ENCODE measurements at regions not wholly inside any gene's neighbourhood (a gene's known extent, or its start where the extent isn't known, plus 50 kb on each side); places are given as distances from the start of the nearest gene placed in this dataset.

DNA sequence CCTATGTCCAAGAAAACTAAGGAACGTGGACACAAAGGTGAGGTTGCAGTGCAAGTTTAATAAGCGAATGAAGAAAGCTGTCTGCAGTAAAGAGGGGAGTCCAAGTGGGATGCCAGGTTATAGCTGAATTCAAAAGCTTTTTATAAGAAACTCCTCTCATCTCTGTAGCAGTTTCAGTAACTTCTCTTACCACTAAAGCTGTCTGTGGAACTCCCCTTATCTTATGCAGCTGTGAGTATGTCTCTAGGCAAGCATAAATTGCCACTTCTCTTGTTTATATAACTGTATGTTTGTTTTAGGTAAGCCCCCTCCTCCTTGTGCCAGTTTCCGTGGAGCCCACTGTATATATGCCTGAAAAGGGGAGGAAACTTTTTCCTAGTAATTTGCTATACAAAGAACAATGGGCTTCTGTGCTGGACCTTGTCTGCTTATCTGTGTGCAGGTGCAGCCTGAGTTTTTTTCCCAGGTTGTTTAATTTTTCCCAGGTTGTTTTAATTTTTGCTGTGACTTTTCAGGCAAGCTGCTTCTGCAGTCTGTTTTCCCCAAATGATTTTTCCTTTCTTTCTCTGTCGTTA, 875.1 kb upstream of the EPHA6 start:
- no peak for DNase-seq (ENCODE audit: low spot score)

DNA sequence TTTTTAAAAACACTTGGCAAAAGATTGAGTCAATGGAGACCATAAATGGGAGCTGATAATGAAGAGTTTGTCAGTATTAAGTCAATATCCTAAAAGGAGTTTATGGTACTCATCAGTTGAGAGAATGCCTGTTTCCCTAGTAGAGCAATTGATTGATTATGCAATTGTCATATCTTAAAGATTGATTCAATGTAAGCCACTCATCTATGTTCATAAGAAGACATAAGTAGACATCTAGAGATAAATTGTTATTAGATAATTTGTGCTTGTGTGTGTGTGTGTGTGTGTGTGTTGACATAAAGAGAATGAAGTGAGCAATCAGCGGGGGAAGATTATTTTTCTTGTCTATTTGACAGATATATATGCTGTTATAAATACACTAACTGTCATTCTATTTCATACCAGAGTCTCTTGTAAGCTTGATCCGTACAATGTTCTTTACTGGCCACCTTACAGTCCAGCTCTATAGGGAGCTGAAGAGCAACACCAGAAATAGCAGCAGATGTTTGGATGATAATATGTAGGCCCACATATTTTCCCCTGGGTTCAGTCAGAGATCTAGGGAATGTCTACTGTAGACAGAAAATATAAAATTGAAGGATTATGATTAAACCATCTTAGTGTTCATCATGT, 848.6 kb upstream of the EPHA6 start:
- DNase-seq (ENCODE audit: low spot score) = no peak

- no peak for DNase-seq (ENCODE audit: low spot score)
Measured at GRCh38 chr3:95971573-95971972, 842.8 kb upstream of the EPHA6 start.

GRCh38 chr3:95994338-95994737, 820.1 kb upstream of the EPHA6 start:
- DNase-seq (ENCODE audit: low spot score) = no peak

GRCh38 chr3:96000966-96001365, 813.4 kb upstream of the EPHA6 start:
- DNase-seq (ENCODE audit: low spot score) = no peak

DNA sequence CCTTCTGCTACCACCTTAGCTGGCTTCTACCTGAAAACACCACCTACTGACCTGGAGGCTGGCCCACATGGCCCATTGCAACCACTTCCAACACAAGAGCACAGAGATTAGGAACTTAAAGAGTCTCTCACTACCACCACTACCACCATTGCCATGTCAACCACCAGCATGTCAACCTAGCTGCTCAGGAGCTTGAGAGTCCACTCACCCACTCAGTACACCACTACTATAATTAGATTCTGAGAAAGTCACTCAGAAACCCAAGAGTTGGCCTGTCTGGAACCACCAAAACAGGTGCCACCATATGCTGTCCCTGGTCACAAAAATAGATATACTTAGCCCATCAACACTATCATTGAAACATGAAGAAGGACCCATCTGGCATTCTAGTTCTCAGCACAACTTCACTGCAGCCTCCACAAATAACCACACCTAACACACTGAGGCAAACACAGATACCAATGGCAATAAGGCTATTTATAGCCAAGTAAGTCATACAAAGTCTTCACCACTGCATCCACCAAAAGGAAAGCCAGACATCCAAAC, 806.7 kb upstream of the EPHA6 start:
- DNase-seq (ENCODE audit: low spot score) = no peak

DNA sequence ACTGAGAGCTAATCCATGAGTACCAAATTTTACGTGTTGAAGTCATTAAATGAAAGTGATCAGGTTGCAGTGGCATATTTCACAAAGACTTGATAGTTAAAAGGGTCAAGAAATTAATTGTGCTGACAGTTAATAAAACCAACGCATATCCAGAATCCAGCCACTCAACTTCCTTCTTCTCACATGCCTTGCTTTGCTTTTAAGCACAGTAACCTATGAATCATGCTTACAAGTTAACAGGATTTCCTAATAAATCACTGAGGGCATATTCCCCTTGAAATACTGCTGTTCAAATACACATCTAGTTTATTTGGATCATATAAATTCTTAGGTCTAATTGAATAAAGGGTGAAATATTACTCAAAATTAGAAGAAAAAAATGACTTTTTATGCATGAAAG, 801.5 kb upstream of the EPHA6 start:
- DNase-seq (ENCODE audit: low spot score) = no peak

DNA sequence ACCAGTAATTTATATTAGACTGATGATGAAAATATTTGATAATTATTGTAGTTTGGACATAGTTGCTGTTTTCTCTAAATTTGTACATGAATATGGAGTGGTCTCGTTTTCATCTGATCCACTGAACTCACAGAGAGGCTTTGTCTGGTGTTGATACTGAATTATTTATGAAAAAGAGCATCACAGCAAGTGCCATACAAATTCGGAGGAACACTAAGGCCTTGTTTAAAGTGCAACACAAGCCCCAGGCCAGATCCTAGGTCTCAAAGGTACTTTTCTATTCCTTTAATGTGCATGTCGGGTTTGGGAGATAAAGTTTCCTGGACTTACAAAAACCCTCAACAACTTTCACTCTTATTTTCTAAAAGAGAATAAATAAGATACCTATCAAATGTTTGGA, 796.8 kb upstream of the EPHA6 start:
- DNase-seq (ENCODE audit: low spot score) = no peak

- DNase-seq (ENCODE audit: low spot score) = no peak
Measured at GRCh38 chr3:96022676-96023075, 791.7 kb upstream of the EPHA6 start.

- DNase-seq (ENCODE audit: low spot score) = no peak
Measured at GRCh38 chr3:96027718-96028117, 786.7 kb upstream of the EPHA6 start.

DNA sequence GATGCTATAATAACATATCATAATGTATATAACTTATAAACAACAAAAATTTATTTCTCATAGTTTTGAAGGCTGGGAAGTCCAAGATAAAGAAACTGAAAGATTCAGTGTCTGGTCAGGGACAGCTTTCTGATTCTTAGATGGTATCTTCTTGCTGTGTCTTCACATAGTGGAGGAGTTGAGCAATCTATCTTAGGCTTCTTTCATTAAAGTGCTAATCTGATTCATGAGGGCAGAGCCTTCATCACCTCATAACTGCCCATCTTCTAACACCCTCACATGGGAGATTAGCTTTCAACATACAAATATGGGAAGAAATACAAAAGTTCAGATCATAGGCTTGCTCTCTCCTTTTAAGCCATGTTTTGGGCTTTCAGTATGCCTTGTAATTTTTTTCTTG, 774.8 kb upstream of the EPHA6 start:
- DNase-seq (ENCODE audit: low spot score) = no peak

DNA sequence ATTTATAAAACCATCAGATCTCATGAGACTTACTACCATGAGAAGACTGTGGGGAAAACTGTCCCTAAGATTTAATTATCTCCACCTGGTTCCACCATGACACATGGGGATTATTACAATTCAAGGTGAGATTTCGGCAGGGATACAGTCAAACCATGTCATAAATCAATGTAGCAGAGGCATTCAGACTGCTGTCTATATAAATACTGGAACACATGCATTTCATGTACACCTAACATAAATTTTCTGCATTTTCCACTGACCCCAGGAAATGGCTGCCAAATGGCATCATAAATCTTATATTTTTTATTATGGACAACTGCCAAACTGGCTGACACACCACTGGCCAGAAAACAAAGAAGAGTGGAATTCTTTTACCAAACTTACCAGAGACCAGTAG, 755.1 kb upstream of the EPHA6 start:
- DNase-seq (ENCODE audit: low spot score) = no peak

GRCh38 chr3:96069065-96069464, 745.3 kb upstream of the EPHA6 start:
- no peak for DNase-seq (ENCODE audit: low spot score)

- DNase-seq (ENCODE audit: low spot score) = no peak
Measured at GRCh38 chr3:96070678-96071077, 743.7 kb upstream of the EPHA6 start.

DNA sequence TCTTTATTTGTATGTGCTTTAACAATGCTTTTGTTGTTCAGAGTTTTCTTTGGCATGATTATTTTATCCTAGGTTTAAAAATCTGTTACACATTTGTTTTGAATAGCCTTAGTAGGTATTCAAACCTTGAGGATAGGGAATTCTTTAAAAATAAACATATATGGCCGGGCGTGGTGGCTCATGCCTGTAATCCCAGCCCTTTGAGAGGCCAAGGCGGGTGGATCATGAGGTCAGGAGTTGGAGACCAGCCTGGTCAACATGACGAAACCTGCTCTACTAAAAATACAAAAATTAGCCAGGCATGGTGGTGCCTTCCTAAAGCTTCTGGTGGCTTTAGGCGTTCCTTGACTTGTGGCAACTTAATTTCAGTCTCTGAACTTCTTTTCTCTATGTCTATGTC, 743.3 kb upstream of the EPHA6 start:
- no peak for DNase-seq (ENCODE audit: low spot score)

- DNase-seq (ENCODE audit: low spot score) = no peak
Measured at GRCh38 chr3:96072226-96072625, 742.2 kb upstream of the EPHA6 start.

- DNase-seq (ENCODE audit: low spot score) = no peak
Measured at GRCh38 chr3:96083610-96084009, 730.8 kb upstream of the EPHA6 start.

- no peak for DNase-seq (ENCODE audit: low spot score)
Measured at GRCh38 chr3:96086018-96086417, 728.4 kb upstream of the EPHA6 start.

- no peak for DNase-seq (ENCODE audit: low spot score)
Measured at GRCh38 chr3:96101006-96101560, 713.3 kb upstream of the EPHA6 start.

- no peak for DNase-seq (ENCODE audit: low spot score)
Measured at GRCh38 chr3:96106701-96107100, 707.7 kb upstream of the EPHA6 start.

Data from AG08395 (cell line).